Caco-2 (cell line): ENCODE measurements at regions not wholly inside any gene's neighbourhood (a gene's known extent, or its start where the extent isn't known, plus 50 kb on each side); places are given as distances from the start of the nearest gene placed in this dataset.
A peak's percentile ranks its signal among the peaks of the same experiment; 100 is the strongest.

Experiments used
- BruUV-seq: library from RNA; stranded (reverse); fragments of 400-500 nt; replicated peaks from 2 replicates; lab custom pipeline; 2021; lab: Mats Ljungman, UMichigan
- CTCF ChIA-PET: fragments of 300-600 bp; sonication (Branson Sonifier 250); formaldehyde crosslinking; loops from one replicate; lab custom pipeline; 2022; ENCODE audit warnings: antibody characterized with exemption; lab: Charles Lee
- POLR2A ChIA-PET: fragments of 300-600 bp; sonication (Branson Sonifier 250); formaldehyde crosslinking; loops from one replicate; lab custom pipeline; 2022; ENCODE audit warnings: antibody characterized with exemption; lab: Charles Lee
- DNase-seq, 2 experiments: peaks; one replicate each; pipeline versions ENCODE4 v3.0.0 to v3.0.0-alpha.2; 2020 to 2022
- H3K27me3 ChIP-seq: replicated peaks from 2 replicates; pipeline ENCODE4 v1.6.0; 2011; ENCODE audit warnings: low read length; ENCODE audit not compliant: control insufficient read depth, insufficient read depth
- H3K36me3 ChIP-seq: 2 replicates; pipeline ENCODE4 v1.5.1; 2011; ENCODE audit warnings: low read length; ENCODE audit not compliant: control insufficient read depth, insufficient read depth
- H3K4me1 ChIP-seq: fragments of 250-450 bp; sonication (Bioruptor Pico); 2 replicates; pipeline ENCODE4 v1.5.1; 2020; ENCODE audit warnings: mild to moderate bottlenecking
- H3K4me3 ChIP-seq: 2 replicates; pipeline ENCODE4 v1.5.1; 2011; ENCODE audit warnings: low read depth, mild to moderate bottlenecking, control low read depth, low read length
- H3K9me3 ChIP-seq: fragments of 250-450 bp; sonication (Bioruptor Pico); 2 replicates; pipeline ENCODE4 v1.5.1; 2020; ENCODE audit warnings: mild to moderate bottlenecking, moderate library complexity
- H3K27ac Mint-ChIP-seq: one replicate; pipeline ENCODE4 v1.8.0; 2022; ENCODE audit warnings: mixed read lengths; ENCODE audit not compliant: unreplicated experiment
- H3K27me3 Mint-ChIP-seq: one replicate; pipeline ENCODE4 v1.8.0; 2022; ENCODE audit warnings: mixed read lengths; ENCODE audit not compliant: insufficient read depth, unreplicated experiment
- H3K36me3 Mint-ChIP-seq: one replicate; pipeline ENCODE4 v1.8.0; 2022; ENCODE audit warnings: mild to moderate bottlenecking, mixed read lengths; ENCODE audit not compliant: insufficient read depth, unreplicated experiment
- H3K4me1 Mint-ChIP-seq: one replicate; pipeline ENCODE4 v1.8.0; 2022; ENCODE audit warnings: low read depth, mixed read lengths; ENCODE audit not compliant: unreplicated experiment
- H3K4me3 Mint-ChIP-seq: one replicate; pipeline ENCODE4 v1.8.0; 2022; ENCODE audit warnings: mild to moderate bottlenecking, moderate library complexity, mixed read lengths; ENCODE audit not compliant: unreplicated experiment
- H3K9me3 Mint-ChIP-seq: one replicate; pipeline ENCODE4 v1.8.0; 2022; ENCODE audit warnings: mixed read lengths; ENCODE audit not compliant: unreplicated experiment
- intact Hi-C: fragments of 100-400 bp; cut with micrococcal nuclease; formaldehyde crosslinking; loops from one replicate; pipeline ENCODE4 v1.10.0; 2022; ENCODE audit not compliant: unreplicated experiment
- TF ChIP-seq, protein P1 (sequence below), 2 experiments: fragments of 200-600 bp in 1 of 2; IDR thresholded peaks; 1 replicate in 1 of 2; 2 replicates in 1 of 2; pipeline versions ENCODE4 v1.5.1 to v1.8.0; 2011 to 2022; ENCODE audit warnings: antibody characterized with exemption in 1 of 2, control low read depth in 1 of 2, inconsistent platforms in 1 of 2, low read depth in 1 of 2, low read length in 1 of 2, mild to moderate bottlenecking in 1 of 2, moderate library complexity in 1 of 2; ENCODE audit not compliant: insufficient read depth in 1 of 2, severe bottlenecking in 1 of 2, unreplicated experiment in 1 of 2

DNA sequence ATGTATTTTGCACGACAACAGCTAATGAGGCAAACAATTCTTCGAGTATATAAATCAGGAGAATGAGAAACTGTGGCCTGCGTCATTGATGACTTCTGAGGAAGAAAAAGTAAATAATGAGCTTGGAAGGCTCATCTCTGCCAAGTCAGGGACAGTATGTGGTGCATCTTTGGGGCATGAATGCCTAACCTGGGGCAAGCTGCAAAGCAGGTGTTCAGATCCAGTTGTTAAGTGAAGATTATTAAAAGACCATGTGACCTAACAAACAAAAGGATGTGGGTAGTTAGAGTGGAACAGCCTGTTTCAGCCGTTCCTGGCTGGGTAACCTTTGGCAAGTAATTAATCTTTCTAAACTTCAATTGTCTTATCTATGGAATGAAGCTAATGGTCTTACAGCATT, 93.0 kb downstream of the LYZL2 start:
- no peaks in the 10 kb centered on the region for H3K36me3 ChIP-seq
- no peaks in the 10 kb centered on the region for H3K9me3 ChIP-seq
- no peaks in the 10 kb centered on the region for H3K36me3 Mint-ChIP-seq
- H3K4me3 ChIP-seq, result no peak overlapping the region
- H3K27me3 Mint-ChIP-seq, result no peaks in the 10 kb centered on the region
- H3K4me1 ChIP-seq, result peaks cover 41% of the 10 kb centered on the region
- POLR2A ChIA-PET, result interaction anchor here (0.5 to 1.5 kb wide), 3 partner anchors 98 to 187 kb away, joined by 3 to 7 read pairs (median 7); partner anchors contain the start of gene MTPAP
- TF ChIP-seq, protein P1, sequence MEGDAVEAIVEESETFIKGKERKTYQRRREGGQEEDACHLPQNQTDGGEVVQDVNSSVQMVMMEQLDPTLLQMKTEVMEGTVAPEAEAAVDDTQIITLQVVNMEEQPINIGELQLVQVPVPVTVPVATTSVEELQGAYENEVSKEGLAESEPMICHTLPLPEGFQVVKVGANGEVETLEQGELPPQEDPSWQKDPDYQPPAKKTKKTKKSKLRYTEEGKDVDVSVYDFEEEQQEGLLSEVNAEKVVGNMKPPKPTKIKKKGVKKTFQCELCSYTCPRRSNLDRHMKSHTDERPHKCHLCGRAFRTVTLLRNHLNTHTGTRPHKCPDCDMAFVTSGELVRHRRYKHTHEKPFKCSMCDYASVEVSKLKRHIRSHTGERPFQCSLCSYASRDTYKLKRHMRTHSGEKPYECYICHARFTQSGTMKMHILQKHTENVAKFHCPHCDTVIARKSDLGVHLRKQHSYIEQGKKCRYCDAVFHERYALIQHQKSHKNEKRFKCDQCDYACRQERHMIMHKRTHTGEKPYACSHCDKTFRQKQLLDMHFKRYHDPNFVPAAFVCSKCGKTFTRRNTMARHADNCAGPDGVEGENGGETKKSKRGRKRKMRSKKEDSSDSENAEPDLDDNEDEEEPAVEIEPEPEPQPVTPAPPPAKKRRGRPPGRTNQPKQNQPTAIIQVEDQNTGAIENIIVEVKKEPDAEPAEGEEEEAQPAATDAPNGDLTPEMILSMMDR (IDR thresholded peaks at IDR 0.05; ENCODE audit: insufficient read depth in 1 of 2, low read depth in 1 of 2, low read length in 1 of 2, severe bottlenecking in 1 of 2, unreplicated experiment in 1 of 2), result no peak
- peaks cover 41% of the 10 kb centered on the region for H3K4me1 Mint-ChIP-seq
- H3K27ac Mint-ChIP-seq, result no peak overlapping the region
- no TSS peak for BruUV-seq
- no peaks in the 10 kb centered on the region for H3K9me3 Mint-ChIP-seq
- no peak overlapping the region for H3K4me3 Mint-ChIP-seq
- CTCF ChIA-PET, result interaction anchor here (0.9 to 3.3 kb wide), 9 partner anchors 9 to 177 kb away, joined by 3 to 16 read pairs (median 4); no protein-coding TSS in a partner anchor
- peak; percentile 64 to 71 for DNase-seq
- intact Hi-C loops, result loop anchor here (1.0 to 2.0 kb wide), 2 partner anchors 14 to 22 kb away; no protein-coding TSS in a partner anchor
- H3K27me3 ChIP-seq, result no peaks in the 10 kb centered on the region

DNA sequence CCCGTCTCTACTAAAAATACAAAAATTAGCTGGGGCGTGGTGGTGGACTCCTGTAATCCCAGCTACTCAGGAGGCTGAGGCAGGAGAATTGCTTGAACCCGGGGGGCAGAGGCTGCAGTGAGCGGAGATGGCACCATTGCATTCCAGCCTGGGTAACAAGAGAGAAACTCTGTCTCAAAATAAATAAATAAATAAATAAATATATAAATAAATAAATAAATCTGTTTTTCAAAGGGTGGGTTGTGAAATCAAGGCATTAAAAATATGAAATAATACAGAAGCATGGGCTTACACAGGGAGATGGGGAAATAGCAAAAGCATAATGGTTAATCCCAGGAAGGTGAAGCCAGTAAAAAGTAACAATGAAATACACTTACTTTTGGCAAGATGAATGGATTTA, 93.9 kb downstream of the LYZL2 start:
- H3K4me1 Mint-ChIP-seq, result peaks cover 41% of the 10 kb centered on the region
- no peaks in the 10 kb centered on the region for H3K9me3 ChIP-seq
- H3K27me3 Mint-ChIP-seq, result no peaks in the 10 kb centered on the region
- no peaks in the 10 kb centered on the region for H3K36me3 ChIP-seq
- no peak for DNase-seq
- H3K27me3 ChIP-seq, result no peaks in the 10 kb centered on the region
- no peaks in the 10 kb centered on the region for H3K36me3 Mint-ChIP-seq
- H3K9me3 Mint-ChIP-seq, result no peaks in the 10 kb centered on the region
- ChIA-PET POLR2A (interaction anchor here (1.5 kb wide), 1 partner anchor 112 kb away, joined by 7 read pairs; no protein-coding TSS in a partner anchor), CTCF (interaction anchor here (0.8 to 3.3 kb wide), 4 partner anchors 55 to 176 kb away, joined by 3 to 16 read pairs (median 4); no protein-coding TSS in a partner anchor)
- H3K4me1 ChIP-seq, result peaks cover 41% of the 10 kb centered on the region
- no TSS peak for BruUV-seq
- no peak overlapping the region for H3K27ac Mint-ChIP-seq
- intact Hi-C loops, result loop anchor here (1.0 to 2.0 kb wide), 2 partner anchors 13 to 23 kb away; no protein-coding TSS in a partner anchor
- no peak overlapping the region for H3K4me3 Mint-ChIP-seq
- TF ChIP-seq, protein P1 (IDR thresholded peaks at IDR 0.05; ENCODE audit: insufficient read depth in 1 of 2, low read depth in 1 of 2, low read length in 1 of 2, severe bottlenecking in 1 of 2, unreplicated experiment in 1 of 2), result no peak
- H3K4me3 ChIP-seq, result no peak overlapping the region

DNA sequence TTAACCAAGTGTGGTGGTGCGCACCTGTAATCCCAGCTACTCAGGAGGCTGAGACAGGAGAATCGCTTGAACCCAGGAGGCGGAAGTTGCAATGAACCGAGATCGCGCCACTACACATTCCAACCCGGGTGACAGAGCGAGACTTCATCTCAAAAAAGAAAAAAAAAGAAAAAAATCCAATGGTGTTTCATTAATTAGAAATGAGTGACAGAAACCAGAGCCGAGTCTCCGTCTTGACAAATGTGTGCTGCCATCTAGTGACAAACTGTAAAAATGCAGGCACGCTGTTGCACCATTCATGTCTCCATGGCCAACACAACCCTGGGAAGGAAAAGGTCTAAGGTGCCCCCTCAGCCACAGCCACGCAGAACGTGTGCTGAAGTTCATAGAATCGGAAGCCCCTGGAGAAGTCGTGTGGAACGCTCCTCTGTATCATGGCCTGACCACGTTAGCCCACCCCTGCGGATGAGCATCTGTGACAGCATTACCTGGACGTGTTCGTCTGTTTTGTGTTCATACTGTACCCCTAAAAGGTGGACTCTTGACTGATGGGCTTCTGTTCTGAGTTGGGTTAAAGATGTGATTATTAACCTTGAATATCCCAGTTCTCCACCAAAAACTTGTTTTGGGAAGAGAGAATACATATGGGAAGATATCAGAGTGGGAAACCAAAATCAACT, 94.9 kb downstream of the LYZL2 start:
- Histone ChIP-seq H3K4me3 (no peak overlapping the region), H3K9me3 (no peaks in the 10 kb centered on the region), H3K4me1 (peaks cover 41% of the 10 kb centered on the region), H3K36me3 (no peaks in the 10 kb centered on the region), H3K27me3 (no peaks in the 10 kb centered on the region)
- peak overlapping the region; percentile 13 for H3K4me3 Mint-ChIP-seq
- POLR2A ChIA-PET, result no interaction called here
- peaks cover 48% of the 10 kb centered on the region for H3K4me1 Mint-ChIP-seq
- H3K36me3 Mint-ChIP-seq, result no peaks in the 10 kb centered on the region
- H3K9me3 Mint-ChIP-seq, result no peaks in the 10 kb centered on the region
- intact Hi-C loops, result loop anchor here (1.0 kb wide), 6 partner anchors 57 to 142 kb away; no protein-coding TSS in a partner anchor
- peak; percentile 84 to 85 for DNase-seq
- CTCF ChIA-PET, result interaction anchor here (1.6 to 1.7 kb wide), 2 partner anchors 112 to 120 kb away, joined by 5 read pairs; no protein-coding TSS in a partner anchor
- TF ChIP-seq, protein P1 (IDR thresholded peaks at IDR 0.05; ENCODE audit: insufficient read depth in 1 of 2, low read depth in 1 of 2, low read length in 1 of 2, severe bottlenecking in 1 of 2, unreplicated experiment in 1 of 2), result peak; percentile 89 to 91
- no peaks in the 10 kb centered on the region for H3K27me3 Mint-ChIP-seq
- H3K27ac Mint-ChIP-seq, result peak overlapping the region; percentile 34
- no TSS peak for BruUV-seq
